HG03039 (cell line): ENCODE measurements at regions not wholly inside any gene's neighbourhood (a gene's known extent, or its start where the extent isn't known, plus 50 kb on each side); places are given as distances from the start of the nearest gene placed in this dataset.
"Not testable (repeated sequence)": the region's sequence is repeated elsewhere in the genome, so short reads cannot be mapped to it uniquely, and the experiment has no call there.

Source experiments
- ATAC-seq: cut with Tn5 transposase; IDR thresholded peaks from one replicate; pipeline ENCODE4 v1.9.1; 2021; ENCODE audit warnings: mild to moderate bottlenecking, moderate library complexity; ENCODE audit not compliant: unreplicated experiment

GRCh38 chr12:42887657-42888056 is 298.1 kb upstream of the PRICKLE1 start:
- ATAC-seq = no peak

GRCh38 chr12:42886160-42886559 is 296.6 kb upstream of the PRICKLE1 start:
- no peak for ATAC-seq

DNA sequence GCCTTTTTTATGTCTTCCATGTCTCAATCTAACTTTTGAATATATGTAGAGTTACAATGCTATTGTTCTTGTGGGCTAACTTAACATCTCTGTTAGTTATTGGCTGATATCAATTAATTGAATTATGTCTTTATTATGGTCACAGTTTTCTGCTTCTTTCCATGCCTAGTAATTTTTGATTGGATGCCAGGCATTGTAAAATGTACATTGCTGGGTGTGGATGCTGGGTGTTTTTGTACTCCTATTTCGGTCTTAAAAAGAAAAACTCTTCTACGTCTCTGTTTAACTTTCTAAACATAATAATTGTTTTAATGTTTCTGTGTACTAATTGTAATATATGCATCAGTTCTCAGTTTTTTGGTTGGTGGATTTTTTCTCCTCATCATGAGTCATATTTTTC is 296.1 kb upstream of the PRICKLE1 start:
- ATAC-seq = no peak

DNA sequence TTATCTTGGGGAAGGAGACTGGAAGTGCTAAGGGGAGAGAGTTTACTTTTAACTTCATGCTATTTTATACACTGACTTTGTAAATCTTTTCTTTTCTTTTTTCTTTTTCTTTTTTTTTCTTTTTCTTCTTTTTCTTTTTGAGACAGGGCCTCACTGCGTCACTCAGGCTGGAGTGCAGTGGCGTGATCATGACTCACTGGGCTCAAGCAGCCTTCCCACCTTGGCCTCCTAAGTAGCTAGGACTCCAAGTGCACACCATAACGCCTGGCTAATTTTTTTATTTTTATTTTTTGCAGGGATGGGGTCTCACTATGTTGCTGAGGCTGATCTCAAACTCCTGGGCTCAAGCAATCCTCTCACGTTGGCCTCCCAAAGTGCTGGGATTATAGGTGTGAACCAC is 294.6 kb upstream of the PRICKLE1 start:
- ATAC-seq = no peak

GRCh38 chr12:42873401-42873800 is 283.9 kb upstream of the PRICKLE1 start:
- ATAC-seq = no peak

DNA sequence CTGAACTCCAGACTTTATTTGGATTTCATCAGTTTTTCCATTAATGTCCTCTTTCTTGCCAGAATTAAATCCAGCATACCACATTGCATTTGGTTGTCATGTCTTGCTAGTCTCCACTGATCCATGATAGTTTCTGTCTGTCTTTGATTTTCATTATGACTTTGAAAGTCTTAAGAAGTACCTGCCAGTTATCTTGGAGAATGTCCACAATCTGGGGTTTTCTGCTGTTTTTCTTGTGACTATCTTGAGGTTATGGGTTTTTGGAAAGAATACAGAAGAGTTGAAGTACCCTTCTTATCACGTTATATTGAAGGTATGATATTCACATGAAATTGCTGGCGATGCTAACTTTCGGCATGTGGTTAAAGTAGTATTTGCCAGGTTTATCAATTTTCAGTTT is 282.3 kb upstream of the PRICKLE1 start:
- no peak for ATAC-seq

GRCh38 chr12:42868291-42868690 is 278.7 kb upstream of the PRICKLE1 start:
- ATAC-seq = no peak

GRCh38 chr12:42865282-42865681 is 275.7 kb upstream of the PRICKLE1 start:
- ATAC-seq = no peak

GRCh38 chr12:42862055-42862454 is 272.5 kb upstream of the PRICKLE1 start:
- ATAC-seq = no peak

DNA sequence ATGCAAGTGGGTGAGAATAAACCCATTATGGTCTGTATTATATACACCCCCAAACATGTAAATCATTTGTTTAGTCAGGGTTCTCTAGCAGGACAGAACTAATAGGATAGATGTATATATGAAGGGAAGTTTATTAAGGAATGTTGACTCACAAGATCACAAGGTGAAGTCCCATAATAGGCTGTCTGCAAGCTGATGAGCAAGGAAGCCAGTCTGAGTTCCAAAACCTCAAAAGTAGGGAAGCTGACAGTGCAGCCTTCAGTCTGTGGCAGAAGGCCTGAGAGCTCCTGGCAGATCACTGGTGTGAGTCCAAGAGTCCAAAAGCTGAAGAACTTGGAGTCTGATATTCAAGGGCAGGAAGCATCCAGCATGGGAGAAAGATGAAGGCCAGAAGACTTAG is 270.8 kb upstream of the PRICKLE1 start:
- not testable (repeated sequence) for ATAC-seq

GRCh38 chr12:42859612-42860011 is 270.1 kb upstream of the PRICKLE1 start:
- ATAC-seq = no peak

- ATAC-seq = no peak
These were observed 267.6 kb upstream of the PRICKLE1 start for GRCh38 chr12:42857106-42857505.

GRCh38 chr12:42855362-42855950 is 265.9 kb upstream of the PRICKLE1 start:
- ATAC-seq = no peak

DNA sequence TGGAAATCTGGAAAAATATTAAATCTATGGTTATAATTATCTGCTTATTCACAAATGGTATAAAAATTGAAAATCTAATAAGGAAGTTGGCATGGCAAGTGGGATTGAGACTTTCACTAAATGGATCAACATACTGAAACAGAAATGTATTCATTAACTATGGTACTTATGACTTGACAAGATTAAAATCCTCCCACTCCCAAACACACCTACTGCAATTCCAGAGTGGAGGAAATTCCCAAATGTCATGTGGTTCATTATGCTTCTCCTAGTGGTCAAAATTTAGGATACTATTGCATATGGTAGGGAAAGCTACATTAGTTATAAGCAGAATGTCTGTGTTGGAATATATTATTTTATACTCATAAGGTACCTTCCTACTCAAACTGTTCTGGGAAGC is 265.3 kb upstream of the PRICKLE1 start:
- no peak for ATAC-seq

DNA sequence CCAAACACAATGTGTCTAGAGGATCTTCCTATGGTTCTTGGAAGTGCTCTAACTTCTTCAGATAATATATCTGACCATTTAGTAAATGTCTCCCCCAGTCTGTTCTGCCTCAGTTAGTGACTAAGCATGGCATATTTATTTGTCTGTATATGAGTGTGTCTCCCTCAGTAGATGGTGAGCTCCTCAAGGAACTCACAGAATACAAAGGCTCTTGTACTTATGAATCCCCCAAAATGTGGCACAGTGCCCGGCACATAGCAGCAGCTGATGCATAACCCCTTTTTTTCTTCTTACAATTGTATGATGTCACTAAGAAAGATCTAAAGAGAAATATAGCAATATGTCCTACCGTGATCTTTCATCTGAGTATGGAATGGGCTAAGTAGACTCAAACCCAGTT is 264.7 kb upstream of the PRICKLE1 start:
- no peak for ATAC-seq

- ATAC-seq = no peak
These were observed 264.0 kb upstream of the PRICKLE1 start for GRCh38 chr12:42853370-42854140.

DNA sequence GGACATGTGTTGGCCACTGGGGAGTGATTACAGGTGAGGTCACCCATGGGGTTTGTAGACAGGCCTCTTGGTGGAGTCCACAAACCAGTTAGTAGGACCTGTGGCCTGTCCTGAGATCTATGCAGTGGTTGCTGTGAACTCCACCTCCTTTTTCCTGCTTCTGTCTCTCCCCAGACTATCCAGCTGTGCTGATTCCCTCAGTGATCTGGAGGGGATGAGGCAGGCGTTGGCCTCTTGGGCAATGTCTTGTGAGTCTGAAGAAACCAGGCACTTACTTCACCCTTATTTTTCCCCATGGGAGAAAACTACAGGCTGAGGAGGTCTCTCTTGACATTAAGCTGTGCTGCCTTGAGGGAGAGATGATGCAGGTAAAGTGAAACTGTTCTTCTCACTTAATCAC is 257.2 kb upstream of the PRICKLE1 start:
- ATAC-seq = no peak

DNA sequence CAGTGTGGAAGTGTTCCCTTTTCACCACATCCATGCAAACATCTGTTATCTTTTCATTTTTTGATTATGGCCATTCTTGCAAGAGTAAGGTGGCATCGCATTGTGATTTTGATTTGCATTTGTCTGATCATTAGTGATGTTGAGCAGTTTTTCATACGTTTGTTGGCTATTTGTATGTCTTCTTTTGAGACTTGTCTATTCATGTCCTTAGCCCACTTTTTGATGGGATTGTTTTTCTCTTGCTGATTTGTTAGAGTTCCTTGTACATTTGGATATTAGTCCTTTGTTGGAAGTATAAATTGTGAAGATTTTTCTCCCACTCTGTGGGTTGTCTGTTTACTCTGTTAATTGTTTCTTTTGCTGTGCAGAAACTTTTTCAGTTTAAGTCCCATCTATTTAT is 244.5 kb upstream of the PRICKLE1 start:
- no peak for ATAC-seq

DNA sequence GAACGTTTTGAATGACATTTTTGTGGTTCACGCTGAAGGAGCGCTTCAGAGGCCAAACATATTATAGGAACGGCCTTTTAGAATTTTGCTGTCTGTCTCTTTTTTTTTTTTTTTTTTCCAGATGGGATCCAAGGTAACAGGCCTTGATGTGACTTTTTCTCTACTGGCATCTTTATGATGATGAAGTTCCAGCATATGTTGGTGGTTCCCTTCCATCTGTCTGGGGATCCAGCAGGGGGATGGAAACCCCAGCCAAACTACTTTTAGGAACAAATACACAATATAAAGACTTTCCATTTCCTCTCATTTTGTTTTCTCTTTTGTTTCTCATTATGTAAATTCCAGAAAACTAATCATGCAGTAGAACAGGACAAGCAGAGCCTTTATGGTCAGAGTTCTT is 239.3 kb upstream of the PRICKLE1 start:
- no peak for ATAC-seq

DNA sequence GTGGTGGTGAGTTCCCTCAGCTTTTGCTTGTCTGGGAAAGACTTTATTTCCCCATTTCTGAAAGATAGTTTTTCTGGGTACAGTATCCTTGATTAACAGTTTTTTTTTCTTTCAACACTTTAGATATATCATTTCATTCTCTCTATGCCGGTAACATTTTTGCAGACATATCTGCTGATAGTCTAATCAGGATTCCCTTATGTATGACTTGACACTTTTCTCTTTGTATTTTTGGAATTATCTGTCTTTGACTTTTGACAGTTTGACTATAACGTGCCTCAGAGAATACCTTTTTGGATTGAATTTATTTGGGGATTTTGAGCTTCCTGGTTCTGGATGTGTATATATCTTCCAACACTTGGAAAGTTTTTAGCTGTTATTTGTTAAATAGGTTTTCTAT is 234.8 kb upstream of the PRICKLE1 start:
- ATAC-seq = no peak

DNA sequence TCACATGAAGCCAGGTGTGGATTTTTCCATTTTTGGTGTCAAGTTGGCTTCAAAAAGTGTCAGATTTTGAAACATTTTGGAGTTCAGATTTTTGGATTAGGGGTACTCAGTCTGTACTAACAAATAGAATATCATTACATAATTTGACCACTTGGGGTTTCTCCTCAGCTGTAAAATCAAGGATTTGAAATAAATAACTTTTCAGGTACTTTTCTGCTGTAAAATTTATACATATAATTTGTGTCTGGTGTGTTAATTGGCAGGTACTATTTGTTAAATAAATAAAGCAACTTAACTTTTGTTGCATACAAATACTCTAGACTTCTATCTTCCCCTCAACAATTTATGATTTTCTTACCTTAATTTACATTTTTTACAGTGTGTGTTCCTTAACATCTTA is 234.1 kb upstream of the PRICKLE1 start:
- no peak for ATAC-seq

- ATAC-seq = no peak
These were observed 230.3 kb upstream of the PRICKLE1 start for GRCh38 chr12:42819846-42820245.

DNA sequence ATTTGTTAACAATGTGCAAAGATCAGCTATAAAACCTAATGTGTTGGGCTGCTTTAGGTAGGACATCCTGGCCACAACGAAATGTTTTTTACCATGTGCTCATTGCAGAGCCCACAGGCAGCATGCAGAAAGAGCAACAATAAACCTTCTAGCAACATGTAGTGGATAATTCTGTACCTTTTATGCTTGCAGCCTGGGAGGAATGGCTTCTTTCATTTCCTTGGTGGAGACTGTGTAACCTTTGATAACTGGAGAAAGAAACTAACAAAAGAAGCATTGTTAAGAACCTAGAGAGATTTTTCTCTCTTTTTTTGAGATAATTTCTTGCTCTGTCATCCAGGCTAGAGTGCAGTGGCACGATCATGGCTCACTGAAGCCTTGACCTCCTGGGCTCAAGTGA is 225.5 kb upstream of the PRICKLE1 start:
- ATAC-seq = no peak
